NCI-H2227 (cell line): ENCODE measurements at regions not wholly inside any gene's neighbourhood (a gene's known extent, or its start where the extent isn't known, plus 50 kb on each side); places are given as distances from the start of the nearest gene placed in this dataset.

Experiments used
- DNase-seq: peaks from one replicate; lab custom pipeline; 2025; ENCODE audit not compliant: unreplicated experiment; lab: John Stamatoyannopoulos, UW

- DNase-seq = no peak
Measured at GRCh38 chr7:136076954-136077353, 99.8 kb upstream of the MTPN start.

GRCh38 chr7:136074843-136075242, 97.7 kb upstream of the MTPN start:
- DNase-seq = no peak

- DNase-seq = no peak
Measured at GRCh38 chr7:136072447-136072846, 95.3 kb upstream of the MTPN start.

GRCh38 chr7:136070736-136071505, 93.8 kb upstream of the MTPN start:
- DNase-seq = no peak

GRCh38 chr7:136069840-136070529, 92.8 kb upstream of the MTPN start:
- no peak for DNase-seq

- DNase-seq = no peak
Measured at GRCh38 chr7:136067277-136067676, 90.1 kb upstream of the MTPN start.

- DNase-seq = no peak
Measured at GRCh38 chr7:136066304-136067143, 89.4 kb upstream of the MTPN start.

- no peak for DNase-seq
Measured at GRCh38 chr7:136064627-136065237, 87.6 kb upstream of the MTPN start.

GRCh38 chr7:136064081-136064480, 86.9 kb upstream of the MTPN start:
- no peak for DNase-seq

GRCh38 chr7:136063326-136063666, 86.1 kb upstream of the MTPN start:
- DNase-seq = no peak

- peak; percentile 15 for DNase-seq
Measured at GRCh38 chr7:136062625-136063325, 85.6 kb upstream of the MTPN start.

- no peak for DNase-seq
Measured at GRCh38 chr7:136061433-136061832, 84.3 kb upstream of the MTPN start.

- DNase-seq = no peak
Measured at GRCh38 chr7:136058546-136058945, 81.4 kb upstream of the MTPN start.

- no peak for DNase-seq
Measured at GRCh38 chr7:136057509-136057908, 80.3 kb upstream of the MTPN start.

- DNase-seq = no peak
Measured at GRCh38 chr7:136056651-136057231, 79.6 kb upstream of the MTPN start.

GRCh38 chr7:136055266-136055665, 78.1 kb upstream of the MTPN start:
- no peak for DNase-seq

GRCh38 chr7:136053689-136054485, 76.7 kb upstream of the MTPN start:
- DNase-seq = no peak

- no peak for DNase-seq
Measured at GRCh38 chr7:136051203-136051928, 74.2 kb upstream of the MTPN start.

GRCh38 chr7:136050462-136050847, 73.3 kb upstream of the MTPN start:
- DNase-seq = peak; percentile 22
